CD4-positive, alpha-beta T cell (primary cell): ENCODE measurements at regions not wholly inside any gene's neighbourhood (a gene's known extent, or its start where the extent isn't known, plus 50 kb on each side); places are given as distances from the start of the nearest gene placed in this dataset.

ENCODE experiments used
- ATAC-seq: fragments of 200-7000 bp; cut with Tn5 transposase; one replicate; pipeline ENCODE4 v1.10.0; 2022; ENCODE audit warnings: mild to moderate bottlenecking; ENCODE audit not compliant: poor library complexity
- CTCF ChIA-PET: fragments of 350-600 bp; sonication (Branson Sonifier 250); formaldehyde crosslinking; loops from one replicate; lab custom pipeline; 2021; ENCODE audit warnings: antibody characterized with exemption, inconsistent platforms; lab: Charles Lee
- POLR2A ChIA-PET: fragments of 350-600 bp; sonication (Branson Sonifier 250); formaldehyde crosslinking; loops from one replicate; lab custom pipeline; 2021; ENCODE audit warnings: antibody characterized with exemption, inconsistent platforms; lab: Charles Lee
- DNase-seq, 14 experiments: peaks; one replicate each; pipeline ENCODE4 v3.0.0-alpha.2; 2013 to 2020; ENCODE audit warnings: mixed read lengths in 2 of 14
- H3K27ac ChIP-seq, 2 donors: one replicate each; pipeline versions ENCODE4 v1.5.1 to v1.7.0; 2013; ENCODE audit warnings: low read length in 2 of 2, low read depth in 1 of 2, mild to moderate bottlenecking in 1 of 2
- H3K27me3 ChIP-seq, 2 experiments: 1 replicate in 1 of 2; 2 replicates in 1 of 2; pipeline versions ENCODE4 v1.6.1 to v1.7.0; 2013; ENCODE audit warnings: low read length in 2 of 2, control low read depth in 1 of 2, mild to moderate bottlenecking in 1 of 2, moderate library complexity in 1 of 2; ENCODE audit not compliant: insufficient read depth in 2 of 2, control insufficient read depth in 1 of 2
- H3K36me3 ChIP-seq: one replicate; pipeline ENCODE4 v1.6.1; 2013; ENCODE audit warnings: low read length, control low read depth; ENCODE audit not compliant: insufficient read depth
- H3K4me1 ChIP-seq: one replicate; pipeline ENCODE4 v1.6.1; 2013; ENCODE audit warnings: low read length, control low read depth; ENCODE audit not compliant: insufficient read depth
- H3K4me3 ChIP-seq: one replicate; pipeline ENCODE4 v1.5.1; 2013; ENCODE audit warnings: mild to moderate bottlenecking, low read length, moderate library complexity
- H3K9me3 ChIP-seq, 2 experiments: 1 replicate in 1 of 2; 2 replicates in 1 of 2; pipeline versions ENCODE4 v1.6.1 to v1.7.0; 2013; ENCODE audit warnings: low read length in 2 of 2, mild to moderate bottlenecking in 2 of 2, control low read depth in 1 of 2, moderate library complexity in 1 of 2; ENCODE audit not compliant: control insufficient read depth in 1 of 2, insufficient read depth in 1 of 2
- H3K27ac Mint-ChIP-seq: one replicate; pipeline ENCODE4 v1.8.0; 2020; ENCODE audit warnings: mixed read lengths
- H3K27me3 Mint-ChIP-seq: one replicate; pipeline ENCODE4 v1.8.0; 2021; ENCODE audit warnings: mixed read lengths
- H3K36me3 Mint-ChIP-seq: one replicate; pipeline ENCODE4 v1.8.0; 2021; ENCODE audit warnings: low read depth, mixed read lengths
- H3K4me1 Mint-ChIP-seq: one replicate; pipeline ENCODE4 v1.8.0; 2021; ENCODE audit warnings: low read depth, mixed read lengths
- H3K4me3 Mint-ChIP-seq: one replicate; pipeline ENCODE4 v1.8.0; 2020; ENCODE audit warnings: mild to moderate bottlenecking, mixed read lengths
- H3K9me3 Mint-ChIP-seq: one replicate; pipeline ENCODE4 v1.8.0; 2020; ENCODE audit warnings: mixed read lengths
- CTCF ChIP-seq: fragments of 200-600 bp; IDR thresholded peaks from one replicate; pipeline ENCODE4 v1.8.0; 2022; ENCODE audit warnings: antibody characterized with exemption, mild to moderate bottlenecking
- intact Hi-C, 2 experiments: fragments of 100-400 bp; cut with DNase I in 1 of 2; cut with micrococcal nuclease in 1 of 2; formaldehyde crosslinking; loops; one replicate each; pipeline versions ENCODE4 v1.15.1 to v1.9.0; 2023 to 2025; cut with DNase I, micrococcal nuclease

GRCh38 chr4:72951628-72952027 lies 117.9 kb downstream of the COX18 start:
- intact Hi-C loops = no loop called here
- ATAC-seq = no peak

GRCh38 chr4:72951147-72951546 lies 118.4 kb downstream of the COX18 start:
- no peak overlapping the region for H3K27ac ChIP-seq
- Mint-ChIP-seq H3K9me3 (peaks cover 7% of the 10 kb centered on the region), H3K4me3 (no peak overlapping the region), H3K27ac (no peak overlapping the region), H3K36me3 (no peaks in the 10 kb centered on the region), H3K27me3 (peaks cover 11% of the 10 kb centered on the region), H3K4me1 (no peaks in the 10 kb centered on the region)
- H3K36me3 ChIP-seq = no peaks in the 10 kb centered on the region
- intact Hi-C loops = no loop called here
- DNase-seq (no peak), ATAC-seq (no peak)
- H3K9me3 ChIP-seq = no peaks in the 10 kb centered on the region
- no peak overlapping the region for H3K4me3 ChIP-seq
- no peaks in the 10 kb centered on the region for H3K4me1 ChIP-seq
- ChIA-PET CTCF (no interaction called here), POLR2A (no interaction called here)
- TF ChIP-seq CTCF = no peak
- no peaks in the 10 kb centered on the region for H3K27me3 ChIP-seq

More at GRCh38 chr4:72951628-72952027, 117.9 kb downstream of the COX18 start:
- Mint-ChIP-seq H3K4me3 (no peak overlapping the region), H3K27ac (no peak overlapping the region), H3K9me3 (peaks cover 5% of the 10 kb centered on the region), H3K36me3 (no peaks in the 10 kb centered on the region), H3K4me1 (no peaks in the 10 kb centered on the region), H3K27me3 (peaks cover 13% of the 10 kb centered on the region)
- CTCF ChIA-PET = no interaction called here
- POLR2A ChIA-PET = no interaction called here
- no peaks in the 10 kb centered on the region for H3K9me3 ChIP-seq
- H3K4me1 ChIP-seq = no peaks in the 10 kb centered on the region
- no peak overlapping the region for H3K4me3 ChIP-seq
- no peaks in the 10 kb centered on the region for H3K36me3 ChIP-seq
- H3K27ac ChIP-seq = no peak overlapping the region
- no peak for TF ChIP-seq CTCF
- H3K27me3 ChIP-seq = no peaks in the 10 kb centered on the region
- DNase-seq = no peak

GRCh38 chr4:72948080-72948479 lies 121.4 kb downstream of the COX18 start:
- H3K27me3 Mint-ChIP-seq = peaks cover 5% of the 10 kb centered on the region
- Histone ChIP-seq H3K9me3 (no peaks in the 10 kb centered on the region), H3K4me1 (no peaks in the 10 kb centered on the region), H3K4me3 (no peak overlapping the region), H3K27me3 (no peaks in the 10 kb centered on the region), H3K27ac (no peak overlapping the region), H3K36me3 (no peaks in the 10 kb centered on the region)
- ATAC-seq (no peak), DNase-seq (no peak)
- ChIA-PET CTCF (no interaction called here), POLR2A (no interaction called here)
- H3K4me1 Mint-ChIP-seq = no peaks in the 10 kb centered on the region
- H3K27ac Mint-ChIP-seq = no peak overlapping the region
- H3K4me3 Mint-ChIP-seq = no peak overlapping the region
- no peaks in the 10 kb centered on the region for H3K36me3 Mint-ChIP-seq
- no peak for TF ChIP-seq CTCF
- intact Hi-C loops = no loop called here
- peaks cover 6% of the 10 kb centered on the region for H3K9me3 Mint-ChIP-seq
